ENCODE measurements at regions not wholly inside any gene's neighbourhood (a gene's known extent, or its start where the extent isn't known, plus 50 kb on each side); places are given as distances from the start of the nearest gene placed in this dataset.

- intact Hi-C loops (cut with micrococcal nuclease; ENCODE audit: unreplicated experiment) (no loop called here), in situ Hi-C loops (cut with HindIII; ENCODE audit: extremely low pct_ligation_motif_present, low pct_unique_long_range_greater_than_20kb) (no loop called here)
- Histone ChIP-seq H3K79me2 (ENCODE audit: insufficient read depth, low read length) (no peaks in the 10 kb centered on the region), H3K4me1 (ENCODE audit: insufficient read depth, low read length) (no peaks in the 10 kb centered on the region), H3K36me3 (replicated peaks in 1 of 2; ENCODE audit: control insufficient read depth in 1 of 2, insufficient read depth in 2 of 2, low read length in 2 of 2) (no peaks in the 10 kb centered on the region), H3K4me2 (ENCODE audit: low read depth, low read length) (no peak overlapping the region), H2AFZ (ENCODE audit: low read length) (no peak overlapping the region), H3K9me3 (ENCODE audit: low read length) (no peaks in the 10 kb centered on the region), H3K4me3 (replicated peaks in 1 of 3; ENCODE audit: insufficient read depth in 1 of 3, low read depth in 2 of 3, low read length in 3 of 3) (no peak overlapping the region), H3K27me3 (ENCODE audit: control insufficient read depth in 1 of 2, insufficient read depth in 2 of 2, low read length in 2 of 2) (peaks cover 0 to 28% of the 10 kb centered on the region in 2 experiments; a peak in 3 of 5 replicates), H3K27ac (ENCODE audit: extremely low read length, insufficient read depth, low read length) (no peak overlapping the region), H3K9ac (ENCODE audit: insufficient read depth, low read depth, low read length) (no peak overlapping the region), H4K20me1 (ENCODE audit: insufficient read depth, low read length) (no peaks in the 10 kb centered on the region)
- FAIRE-seq (no peak), DNase-seq (ENCODE audit: low spot score) (no peak), ATAC-seq (no peak)
- 13% methylated on average over 1 of the region's 1 CpG for WGBS (ENCODE audit: low lambda C conversion rate)
- CTCF ChIA-PET (ENCODE audit: low intra/inter-chr PET ratio, low total read pairs) = no interaction called here
- no TSS peak for BruUV-seq (replicated peaks)
- TF ChIP-seq ISX (CRISPR knock-in tag; conservative IDR thresholded peaks at IDR 0.05) (no peak), AHR (CRISPR knock-in tag; IDR thresholded peaks at IDR 0.05) (no peak), MED1 (CRISPR knock-in tag; IDR thresholded peaks at IDR 0.05) (no peak), SP2 (CRISPR knock-in tag; IDR thresholded peaks at IDR 0.05) (no peak)
- POLR2A ChIA-PET = no interaction called here
Measured at GRCh38 chr16:66238696-66239095, 127.8 kb upstream of the CDH5 start.

GRCh38 chr16:66236301-66236700 lies 130.2 kb upstream of the CDH5 start:
- ATAC-seq = no peak
- TF ChIP-seq SNRNP70 (IDR thresholded peaks at IDR 0.05; ENCODE audit: low read depth, low read length) (no peak), SAFB2 (CRISPR knock-in tag; IDR thresholded peaks at IDR 0.05; ENCODE audit: borderline replicate concordance, low read depth) (no peak), RBFOX2 (IDR thresholded peaks at IDR 0.05; ENCODE audit: low read depth, low read length) (no peak), RBM22 (optimal IDR thresholded peaks at IDR 0.05; ENCODE audit: low read length) (no peak), ZNF251 (CRISPR knock-in tag; IDR thresholded peaks at IDR 0.05) (no peak), AHDC1 (CRISPR knock-in tag; IDR thresholded peaks at IDR 0.05; ENCODE audit: borderline replicate concordance) (no peak), KAT8 (CRISPR knock-in tag; IDR thresholded peaks at IDR 0.05) (no peak), ZNF431 (CRISPR knock-in tag; IDR thresholded peaks at IDR 0.05; ENCODE audit: borderline replicate concordance, low read depth) (no peak), EZH2 (conservative IDR thresholded peaks at IDR 0.05; ENCODE audit: low read depth, low read length) (no peak), BCL6 (CRISPR knock-in tag; IDR thresholded peaks at IDR 0.05) (no peak)

More at GRCh38 chr16:66236301-66236700, 130.2 kb upstream of the CDH5 start:
- Histone ChIP-seq H3K9ac (ENCODE audit: insufficient read depth, low read depth, low read length) (no peak overlapping the region), H3K4me2 (ENCODE audit: low read depth, low read length) (no peak overlapping the region), H3K27ac (ENCODE audit: extremely low read length, insufficient read depth, low read length) (no peak overlapping the region), H2AFZ (ENCODE audit: low read length) (no peak overlapping the region), H3K36me3 (replicated peaks in 1 of 2; ENCODE audit: control insufficient read depth in 1 of 2, insufficient read depth in 2 of 2, low read length in 2 of 2) (no peaks in the 10 kb centered on the region), H4K20me1 (ENCODE audit: insufficient read depth, low read length) (no peaks in the 10 kb centered on the region), H3K4me1 (ENCODE audit: insufficient read depth, low read length) (no peaks in the 10 kb centered on the region), H3K27me3 (ENCODE audit: control insufficient read depth in 1 of 2, insufficient read depth in 2 of 2, low read length in 2 of 2) (peaks cover 0 to 47% of the 10 kb centered on the region in 2 experiments; a peak in 3 of 5 replicates), H3K9me3 (ENCODE audit: low read length) (no peaks in the 10 kb centered on the region), H3K4me3 (replicated peaks in 1 of 3; ENCODE audit: insufficient read depth in 1 of 3, low read depth in 2 of 3, low read length in 3 of 3) (no peak overlapping the region), H3K79me2 (ENCODE audit: insufficient read depth, low read length) (no peaks in the 10 kb centered on the region)
- BruUV-seq (replicated peaks) = no TSS peak
- in situ Hi-C loops (cut with HindIII; ENCODE audit: extremely low pct_ligation_motif_present, low pct_unique_long_range_greater_than_20kb) (no loop called here), intact Hi-C loops (cut with micrococcal nuclease; ENCODE audit: unreplicated experiment) (no loop called here)
- FAIRE-seq (no peak), DNase-seq (ENCODE audit: low spot score) (no peak)
- POLR2A ChIA-PET = no interaction called here
- 4% methylated on average over 12 of the region's 12 CpGs for WGBS (ENCODE audit: low lambda C conversion rate)
- CTCF ChIA-PET (ENCODE audit: low intra/inter-chr PET ratio, low total read pairs) = no interaction called here
